Stomach (tissue), 8 donors: ENCODE measurements at regions not wholly inside any gene's neighbourhood (a gene's known extent, or its start where the extent isn't known, plus 50 kb on each side); places are given as distances from the start of the nearest gene placed in this dataset.

Experiments
- DNase-seq, 2 donors: peaks; one replicate each; pipeline versions ENCODE4 v3.0.0 to v3.0.0-alpha.2; 2013 to 2019
- H3K27ac ChIP-seq, 5 donors: fragments of 200-600 bp in 4 of 5; sonication (generic) in 4 of 5; one replicate each; pipeline ENCODE4 v1.5.1; 2013 to 2019; ENCODE audit warnings: mild to moderate bottlenecking in 1 of 5, moderate library complexity in 1 of 5
- H3K27me3 ChIP-seq, 3 donors: fragments of 200-600 bp; sonication (generic); one replicate each; pipeline ENCODE4 v1.5.1; 2017 to 2019; ENCODE audit warnings: mixed run types in 1 of 3
- H3K36me3 ChIP-seq, 4 donors: fragments of 200-600 bp; sonication (generic); 1 replicate in 3 of 4; 2 replicates in 1 of 4; pipeline ENCODE4 v1.5.1; 2016 to 2019
- H3K4me1 ChIP-seq, 4 donors: fragments of 200-600 bp; sonication (generic); one replicate each; pipeline ENCODE4 v1.5.1; 2016 to 2019
- H3K4me3 ChIP-seq, 4 donors: fragments of 200-600 bp; sonication (generic) in 3 of 4; one replicate each; pipeline ENCODE4 v1.5.1; 2016 to 2019; ENCODE audit warnings: mild to moderate bottlenecking in 1 of 4
- H3K9me3 ChIP-seq, 4 donors: fragments of 200-600 bp; sonication (generic); one replicate each; pipeline ENCODE4 v1.5.1; 2016 to 2019
- CTCF ChIP-seq, 7 experiments: fragments of 450-650 bp in 4 of 7; fragments of 200-600 bp in 3 of 7; sonication (generic) in 3 of 7; IDR thresholded peaks; one replicate each; pipeline ENCODE4 v1.5.1; 2016 to 2019; ENCODE audit warnings: antibody characterized with exemption in 7 of 7, control low read depth in 2 of 7, mild to moderate bottlenecking in 1 of 7
- EP300 ChIP-seq: sonication (generic); formaldehyde crosslinking; IDR thresholded peaks from one replicate; pipeline ENCODE4 v1.6.1; 2017; ENCODE audit warnings: antibody characterized with exemption
- POLR2A ChIP-seq, 4 donors: fragments of 450-650 bp; IDR thresholded peaks; one replicate each; pipeline ENCODE4 v1.6.1; 2016; ENCODE audit warnings: antibody characterized with exemption in 4 of 4, control low read depth in 2 of 4, mild to moderate bottlenecking in 1 of 4, moderate library complexity in 1 of 4
- POLR2AphosphoS5 ChIP-seq, 3 donors: sonication (generic); formaldehyde crosslinking; IDR thresholded peaks; one replicate each; pipeline ENCODE4 v1.6.1; 2016; ENCODE audit warnings: antibody characterized with exemption in 3 of 3
- WGBS, 5 donors: extraction: QIAGEN DNeasy Blood & Tissue Kit in 3 of 5; methylation state at CpG; one replicate each; pipeline versions ENCODE4 v1.1.5 to v1.1.7; 2013 to 2018; 5-methylcytosine and 5-hydroxymethylcytosine counted together
- intact Hi-C: fragments of 100-400 bp; cut with DNase I; formaldehyde crosslinking; loops from one replicate; pipeline ENCODE4 v1.15.1; 2023; ENCODE audit warnings: low total_unique reads
- donor health status: healthy with polysubstance abuse.
- donor health status: Bipolar disorder and iron deficiency.
- donor health status: healthy.

GRCh38 chr20:50417484-50418235 is 92.5 kb upstream of the PTPN1 start:
- H3K27ac ChIP-seq = peak overlapping the region in 4 of 5 donors; percentile 92 to 99 (median 96)
- H3K4me3 ChIP-seq = no peak overlapping the region
- no peaks in the 10 kb centered on the region for H3K36me3 ChIP-seq
- intact Hi-C loops = no loop called here
- WGBS, 5 donors = 86 to 88% (median 87%) methylated on average over 6 of the region's 6 CpGs
- H3K4me1 ChIP-seq = peaks cover 33 to 55% (median 49%) of the 10 kb centered on the region in 4 donors
- DNase-seq = no peak
- no peaks in the 10 kb centered on the region for H3K9me3 ChIP-seq
- no peaks in the 10 kb centered on the region for H3K27me3 ChIP-seq
- TF ChIP-seq POLR2A (IDR thresholded peaks at IDR 0.05) (no peak), CTCF (IDR thresholded peaks at IDR 0.05) (no peak), POLR2AphosphoS5 (IDR thresholded peaks at IDR 0.05) (no peak), EP300 (no peak)

- Histone ChIP-seq H3K4me3 (no peak overlapping the region), H3K36me3 (no peaks in the 10 kb centered on the region), H3K27me3 (no peaks in the 10 kb centered on the region), H3K27ac (peak overlapping the region in 2 of 5 donors; percentile 5 to 92), H3K9me3 (no peaks in the 10 kb centered on the region), H3K4me1 (peaks cover 39 to 61% (median 53%) of the 10 kb centered on the region in 4 donors)
- intact Hi-C loops = no loop called here
- peak in 1 of 2 donors; percentile 58 for DNase-seq
- 76 to 84% (median 80%) methylated on average over 4 of the region's 4 CpGs for WGBS, 5 donors
- no peak for TF ChIP-seq POLR2A (IDR thresholded peaks at IDR 0.05)
- no peak for TF ChIP-seq CTCF (IDR thresholded peaks at IDR 0.05)
- TF ChIP-seq POLR2AphosphoS5 (IDR thresholded peaks at IDR 0.05) = peak in 1 of 3 donors; percentile 9
- TF ChIP-seq EP300 = no peak
Observed at GRCh38 chr20:50418890-50419642, 91.1 kb upstream of the PTPN1 start.

- TF ChIP-seq POLR2AphosphoS5 (IDR thresholded peaks at IDR 0.05) = no peak
- no peak for DNase-seq
- Histone ChIP-seq H3K36me3 (no peaks in the 10 kb centered on the region), H3K4me3 (no peak overlapping the region), H3K27me3 (no peaks in the 10 kb centered on the region), H3K4me1 (peaks cover 31 to 61% (median 46%) of the 10 kb centered on the region in 4 donors), H3K9me3 (no peaks in the 10 kb centered on the region), H3K27ac (peak overlapping the region in 2 of 5 donors; percentile 90 to 92)
- intact Hi-C loops = no loop called here
- 91 to 99% (median 91%) methylated on average over 7 of the region's 7 CpGs for WGBS, 5 donors
Observed at GRCh38 chr20:50420380-50420779, 89.8 kb upstream of the PTPN1 start.

GRCh38 chr20:50421356-50422340 is 88.5 kb upstream of the PTPN1 start:
- 61 to 82% (median 72%) methylated on average over 6 of the region's 6 CpGs for WGBS, 5 donors
- Histone ChIP-seq H3K27ac (peak overlapping the region; percentile 63 to 92 (median 88)), H3K36me3 (no peaks in the 10 kb centered on the region), H3K4me3 (no peak overlapping the region), H3K27me3 (no peaks in the 10 kb centered on the region), H3K9me3 (no peaks in the 10 kb centered on the region), H3K4me1 (peaks cover 18 to 52% (median 35%) of the 10 kb centered on the region in 4 donors)
- peak in 1 of 2 donors; percentile 35 for DNase-seq
- no peak for TF ChIP-seq POLR2A (IDR thresholded peaks at IDR 0.05)
- TF ChIP-seq EP300 = no peak
- TF ChIP-seq POLR2AphosphoS5 (IDR thresholded peaks at IDR 0.05) = no peak
- intact Hi-C loops = no loop called here
